MCF 10A (cell line): ENCODE measurements at regions not wholly inside any gene's neighbourhood (a gene's known extent, or its start where the extent isn't known, plus 50 kb on each side); places are given as distances from the start of the nearest gene placed in this dataset.

Experiments used
- BruUV-seq: library from RNA; stranded (reverse); fragments of 400-500 nt; replicated peaks from 2 replicates; lab custom pipeline; 2021; lab: Mats Ljungman, UMichigan
- CTCF ChIA-PET: fragments of 300-600 bp; sonication (Branson Sonifier 250); formaldehyde crosslinking; extraction: SDS; loops from one replicate; lab custom pipeline; 2021; ENCODE audit warnings: antibody characterized with exemption, inconsistent platforms; lab: Yijun Ruan, JAX
- POLR2A ChIA-PET: fragments of 300-600, 350-650 bp; sonication (Branson Sonifier 250); formaldehyde crosslinking; extraction: SDS; loops from one replicate; lab custom pipeline; 2020; ENCODE audit warnings: antibody characterized with exemption, inconsistent platforms; lab: Yijun Ruan, JAX
- DNase-seq: peaks from one replicate; pipeline ENCODE4 v3.0.0-alpha.2; 2018; ENCODE audit not compliant: unreplicated experiment
- H3K27ac Mint-ChIP-seq: one replicate; pipeline ENCODE4 v1.8.0; 2022; ENCODE audit warnings: mild to moderate bottlenecking, low read depth, mixed read lengths; ENCODE audit not compliant: unreplicated experiment
- H3K27me3 Mint-ChIP-seq: one replicate; pipeline ENCODE4 v1.8.0; 2022; ENCODE audit warnings: mixed read lengths; ENCODE audit not compliant: insufficient read depth, unreplicated experiment
- H3K36me3 Mint-ChIP-seq: one replicate; pipeline ENCODE4 v1.8.0; 2022; ENCODE audit warnings: mild to moderate bottlenecking, moderate library complexity, mixed read lengths; ENCODE audit not compliant: insufficient read depth, unreplicated experiment
- H3K4me1 Mint-ChIP-seq: one replicate; pipeline ENCODE4 v1.8.0; 2022; ENCODE audit warnings: mixed read lengths; ENCODE audit not compliant: insufficient read depth, unreplicated experiment
- H3K4me3 Mint-ChIP-seq: one replicate; pipeline ENCODE4 v1.8.0; 2022; ENCODE audit warnings: mild to moderate bottlenecking, moderate library complexity, mixed read lengths; ENCODE audit not compliant: unreplicated experiment
- H3K9me3 Mint-ChIP-seq: one replicate; pipeline ENCODE4 v1.8.0; 2022; ENCODE audit warnings: mixed read lengths; ENCODE audit not compliant: unreplicated experiment
- CTCF ChIP-seq: fragments of 200-600 bp; IDR thresholded peaks from one replicate; pipeline ENCODE4 v1.8.0; 2022; ENCODE audit warnings: antibody characterized with exemption, mild to moderate bottlenecking; ENCODE audit not compliant: unreplicated experiment
- intact Hi-C: fragments of 100-400 bp; cut with micrococcal nuclease; formaldehyde crosslinking; loops from 2 replicates; pipeline ENCODE4 v1.14.1; 2022

DNA sequence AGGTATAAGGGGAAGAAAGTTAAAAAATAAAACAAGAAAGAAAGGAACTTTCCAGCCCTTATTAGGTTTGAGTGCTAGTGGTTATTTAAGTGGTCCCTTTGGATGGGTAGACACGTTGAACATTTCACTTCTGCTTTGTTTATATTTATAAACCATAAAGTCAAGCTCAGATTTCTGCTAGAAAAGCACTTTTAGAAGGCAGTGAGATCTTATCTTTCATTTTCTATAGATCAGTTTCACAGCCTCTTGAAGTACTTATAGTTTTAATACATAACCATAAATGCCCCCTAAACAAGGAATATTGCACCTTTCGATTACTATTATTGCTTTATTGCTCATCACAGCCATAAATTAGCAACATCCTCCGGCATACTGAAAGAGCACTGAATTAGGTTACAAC is 446.8 kb upstream of the PLXNA2 start:
- BruUV-seq, result no TSS peak
- peaks cover 6% of the 10 kb centered on the region for H3K9me3 Mint-ChIP-seq
- DNase-seq, result no peak
- H3K4me1 Mint-ChIP-seq, result no peaks in the 10 kb centered on the region
- H3K27ac Mint-ChIP-seq, result no peak overlapping the region
- POLR2A ChIA-PET, result no interaction called here
- H3K36me3 Mint-ChIP-seq, result no peaks in the 10 kb centered on the region
- no peak overlapping the region for H3K4me3 Mint-ChIP-seq
- H3K27me3 Mint-ChIP-seq, result no peaks in the 10 kb centered on the region
- CTCF ChIA-PET, result interaction anchor here (0.5 to 2.1 kb wide), 5 partner anchors 17 to 874 kb away, joined by 3 to 7 read pairs (median 3); no protein-coding TSS in a partner anchor
- TF ChIP-seq CTCF, result no peak
- intact Hi-C loops, result no loop called here

DNA sequence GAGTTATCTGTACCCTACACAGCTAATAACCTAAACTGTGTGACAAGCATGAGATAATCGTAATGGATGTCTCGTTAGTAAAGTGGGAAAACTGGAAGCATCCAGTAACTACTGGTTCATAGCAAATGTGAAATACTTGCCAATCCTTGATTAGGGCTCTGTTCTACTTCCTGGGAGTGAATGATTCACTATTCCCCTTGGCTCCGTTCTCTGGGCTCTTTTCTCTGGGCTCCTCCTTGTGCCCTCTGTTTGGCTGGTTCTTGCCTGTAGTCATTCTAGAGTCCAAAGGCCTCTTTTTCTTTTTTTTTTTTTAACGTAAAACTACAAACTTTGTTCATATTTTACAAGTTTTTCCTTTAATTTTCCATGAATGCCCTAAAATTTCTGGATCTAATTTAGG is 465.8 kb upstream of the PLXNA2 start:
- POLR2A ChIA-PET, result no interaction called here
- H3K9me3 Mint-ChIP-seq, result no peaks in the 10 kb centered on the region

DNA sequence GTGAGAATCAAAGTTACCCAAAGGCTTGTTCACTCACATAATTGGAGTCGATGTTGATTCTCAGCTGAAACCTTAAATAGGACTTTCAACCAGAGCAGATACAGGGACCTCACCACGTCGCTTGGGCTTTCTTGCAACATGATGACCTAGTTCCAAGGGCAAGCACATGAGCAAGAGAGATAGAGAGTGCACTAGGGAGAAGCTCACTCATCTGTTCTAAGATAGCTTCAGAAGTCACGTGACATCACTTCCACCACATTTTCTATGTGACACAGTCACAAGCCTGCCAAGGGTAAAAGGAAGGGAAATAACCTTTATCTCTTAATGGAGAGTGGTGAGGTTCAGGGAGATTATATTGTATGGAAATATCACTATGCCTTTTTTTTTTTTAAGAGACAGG is 470.1 kb upstream of the PLXNA2 start:
- no peak for DNase-seq
- Mint-ChIP-seq H3K4me3 (no peak overlapping the region), H3K9me3 (no peaks in the 10 kb centered on the region), H3K27me3 (no peaks in the 10 kb centered on the region), H3K4me1 (no peaks in the 10 kb centered on the region), H3K36me3 (peaks cover 5% of the 10 kb centered on the region), H3K27ac (no peak overlapping the region)
- CTCF ChIA-PET, result interaction anchor here (0.5 to 1.1 kb wide), 4 partner anchors 65 to 1032 kb away, joined by 3 to 5 read pairs (median 3); no protein-coding TSS in a partner anchor
- no peak for TF ChIP-seq CTCF
- POLR2A ChIA-PET, result interaction anchor here (0.7 kb wide), 2 partner anchors 8 to 332 kb away, joined by 3 read pairs; no protein-coding TSS in a partner anchor
- no TSS peak for BruUV-seq
- intact Hi-C loops, result no loop called here

More for the DNA sequence above, 465.8 kb upstream of the PLXNA2 start:
- no peak overlapping the region for H3K27ac Mint-ChIP-seq
- CTCF ChIA-PET, result interaction anchor here (0.5 to 0.6 kb wide), 4 partner anchors 56 to 804 kb away, joined by 3 to 4 read pairs (median 3); no protein-coding TSS in a partner anchor
- no peak for TF ChIP-seq CTCF
- H3K27me3 Mint-ChIP-seq, result no peaks in the 10 kb centered on the region
- intact Hi-C loops, result no loop called here
- BruUV-seq, result no TSS peak
- H3K4me1 Mint-ChIP-seq, result no peaks in the 10 kb centered on the region
- DNase-seq, result peak; percentile 16
- no peak overlapping the region for H3K4me3 Mint-ChIP-seq
- no peaks in the 10 kb centered on the region for H3K36me3 Mint-ChIP-seq

- Mint-ChIP-seq H3K4me1 (no peaks in the 10 kb centered on the region), H3K27ac (no peak overlapping the region), H3K4me3 (no peak overlapping the region), H3K9me3 (peaks cover 13% of the 10 kb centered on the region), H3K27me3 (no peaks in the 10 kb centered on the region), H3K36me3 (peaks cover 7% of the 10 kb centered on the region)
- intact Hi-C loops, result no loop called here
- ChIA-PET POLR2A (interaction anchor here (0.7 kb wide), 1 partner anchor 59 kb away, joined by 3 read pairs; no protein-coding TSS in a partner anchor), CTCF (interaction anchor here (0.6 to 0.8 kb wide), 3 partner anchors 15 to 69 kb away, joined by 3 to 5 read pairs (median 4); no protein-coding TSS in a partner anchor)
- no TSS peak for BruUV-seq
- DNase-seq, result no peak
- no peak for TF ChIP-seq CTCF
Measured at GRCh38 chr1:208717525-208717924, 473.3 kb upstream of the PLXNA2 start.
